ENCODE measurements at regions not wholly inside any gene's neighbourhood (a gene's known extent, or its start where the extent isn't known, plus 50 kb on each side); places are given as distances from the start of the nearest gene placed in this dataset.

DNA sequence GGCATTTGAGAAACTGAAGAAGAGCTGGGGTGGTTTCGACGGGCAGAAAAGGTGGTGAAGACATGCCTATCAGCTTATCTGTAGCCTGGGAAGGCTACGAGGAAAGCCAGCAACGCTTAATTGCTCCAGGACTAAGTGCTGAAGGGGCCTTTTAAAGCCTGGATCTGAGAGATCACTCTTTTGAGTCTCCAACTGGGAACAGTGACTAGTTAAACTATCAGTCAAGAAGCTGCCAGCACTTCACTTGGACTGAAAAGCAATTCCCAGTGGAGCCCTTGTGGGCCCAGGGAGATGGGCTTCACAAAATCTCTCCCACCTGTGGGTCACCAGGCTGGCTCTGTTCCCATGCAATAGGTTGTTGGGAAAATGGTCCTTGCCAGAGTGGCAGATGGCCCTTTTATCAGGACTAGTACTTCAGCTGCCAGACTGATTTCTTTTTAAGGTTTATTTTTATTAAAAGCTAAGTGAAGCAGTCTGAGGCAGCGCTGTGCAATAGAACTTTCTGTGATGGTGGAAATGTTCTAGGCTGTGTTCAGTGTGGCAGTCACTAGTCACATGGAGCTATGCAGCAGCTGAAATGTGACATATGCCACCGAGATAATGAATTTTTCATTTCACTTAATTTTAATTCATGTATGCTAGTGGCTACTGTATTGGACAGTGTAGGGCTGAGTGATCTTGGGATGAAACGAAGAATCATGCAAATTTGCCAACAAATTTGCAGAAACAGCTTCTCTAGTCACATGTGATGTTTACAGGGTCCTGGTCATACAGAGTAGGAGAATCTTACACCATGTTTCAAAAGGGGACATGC is 276.8 kb downstream of the PCNX1 start:
- Histone ChIP-seq H3K27me3 (ENCODE audit: low read depth, low read length) (no peaks in the 10 kb centered on the region), H3K36me3 (ENCODE audit: control insufficient read depth in 1 of 2, insufficient read depth in 2 of 2, low read length in 2 of 2) (no peaks in the 10 kb centered on the region), H3K9me3 (ENCODE audit: control insufficient read depth in 1 of 2, low read length in 2 of 2) (no peaks in the 10 kb centered on the region), H3K27ac (ENCODE audit: low read length) (no peak overlapping the region), H3K4me1 (ENCODE audit: control insufficient read depth in 1 of 2, insufficient read depth in 2 of 2, low read length in 2 of 2) (no peaks in the 10 kb centered on the region), H3K4me3 (ENCODE audit: low read depth in 1 of 2, low read length in 2 of 2) (no peak overlapping the region)

DNA sequence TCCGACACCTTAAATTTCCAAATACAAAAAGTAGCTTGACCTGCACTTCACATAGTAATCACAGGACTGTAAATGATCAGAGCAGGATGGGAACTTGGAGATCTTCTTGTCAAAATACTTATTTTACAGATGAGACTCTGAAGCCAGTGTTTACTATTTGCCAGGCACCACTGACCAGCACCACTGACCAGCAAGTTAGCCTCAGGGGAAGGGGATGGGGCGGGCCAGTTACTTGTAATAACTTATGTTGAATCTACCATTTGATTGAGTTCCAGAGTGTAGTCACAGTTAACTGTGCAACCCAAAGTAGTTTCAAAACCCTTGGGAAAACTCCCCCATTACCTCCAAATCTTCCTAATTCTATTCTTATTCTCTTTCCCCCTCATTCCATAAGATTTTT is 278.4 kb downstream of the PCNX1 start:
- Histone ChIP-seq H3K4me3 (ENCODE audit: low read depth in 1 of 2, low read length in 2 of 2) (no peak overlapping the region), H3K36me3 (ENCODE audit: control insufficient read depth in 1 of 2, insufficient read depth in 2 of 2, low read length in 2 of 2) (no peaks in the 10 kb centered on the region), H3K4me1 (ENCODE audit: control insufficient read depth in 1 of 2, insufficient read depth in 2 of 2, low read length in 2 of 2) (no peaks in the 10 kb centered on the region), H3K27me3 (ENCODE audit: low read depth, low read length) (no peaks in the 10 kb centered on the region), H3K9me3 (ENCODE audit: control insufficient read depth in 1 of 2, low read length in 2 of 2) (no peaks in the 10 kb centered on the region), H3K27ac (ENCODE audit: low read length) (no peak overlapping the region)

DNA sequence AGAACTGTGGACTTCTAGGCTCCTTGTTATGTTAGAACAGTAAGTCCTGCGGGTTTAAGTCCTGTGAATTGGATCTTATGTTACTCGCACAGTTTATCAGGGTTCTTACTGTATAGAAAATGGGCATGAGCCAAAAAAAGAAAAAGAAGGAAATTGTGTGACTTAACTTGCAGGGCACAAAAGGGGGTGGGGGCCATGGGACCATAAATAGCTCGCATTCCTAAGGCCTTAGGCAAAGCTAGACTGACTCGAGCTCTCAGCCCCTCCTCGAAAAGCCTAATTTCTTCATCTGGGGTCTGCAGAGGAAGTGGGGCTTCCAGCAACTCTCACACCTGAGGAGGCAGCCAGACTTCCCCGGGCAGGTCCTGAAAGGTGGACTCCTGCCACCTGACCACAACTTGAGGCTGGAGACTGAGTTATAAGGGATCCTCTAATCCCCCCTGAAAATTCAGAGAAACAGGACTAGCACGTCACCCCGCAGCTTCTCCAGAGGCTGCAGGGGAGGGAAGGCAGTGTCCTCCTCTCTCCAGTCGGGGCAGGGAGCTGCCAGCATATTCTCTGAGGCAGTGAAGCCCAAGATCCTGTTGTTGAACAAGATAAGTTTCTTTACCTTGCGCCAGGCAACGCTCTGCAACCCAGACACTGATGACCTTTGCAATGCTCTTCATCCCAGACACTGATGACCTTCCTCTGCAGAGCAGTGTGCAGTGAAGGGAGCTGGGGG is 280.5 kb downstream of the PCNX1 start:
- H3K27ac ChIP-seq (ENCODE audit: low read length): no peak overlapping the region

DNA sequence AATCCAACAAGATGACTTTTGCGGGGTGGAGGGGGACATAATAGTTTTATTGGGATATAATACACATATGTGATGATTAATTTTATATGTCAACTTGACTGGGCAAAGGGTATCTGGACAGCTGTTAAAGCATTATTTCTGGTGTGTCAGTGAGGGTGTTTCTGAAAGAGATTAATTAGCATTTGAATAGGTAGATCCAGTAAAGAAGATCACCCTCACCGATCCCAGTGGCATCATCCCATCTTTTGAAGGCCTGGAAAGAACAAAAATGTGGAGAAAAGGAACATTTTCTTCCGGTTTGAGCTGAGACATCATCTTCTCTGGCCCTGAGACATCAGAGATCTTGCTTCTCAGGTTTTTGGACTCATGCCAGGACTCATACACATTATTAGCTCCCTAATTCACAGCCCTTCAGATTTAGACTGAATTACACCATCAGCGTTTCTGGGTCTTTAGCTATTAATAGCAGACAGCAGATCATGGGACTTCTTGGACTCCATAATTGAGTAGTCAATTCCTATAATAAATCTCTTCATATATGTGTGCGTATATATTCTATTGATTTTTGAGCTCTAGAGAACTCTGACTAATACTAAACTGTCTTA is 283.6 kb downstream of the PCNX1 start:
- Histone ChIP-seq H3K27me3 (ENCODE audit: low read depth, low read length) (no peaks in the 10 kb centered on the region), H3K4me1 (ENCODE audit: control insufficient read depth in 1 of 2, insufficient read depth in 2 of 2, low read length in 2 of 2) (no peaks in the 10 kb centered on the region)

More for the DNA sequence above, 280.5 kb downstream of the PCNX1 start:
- H3K9me3 ChIP-seq (ENCODE audit: control insufficient read depth in 1 of 2, low read length in 2 of 2): no peaks in the 10 kb centered on the region
- no peaks in the 10 kb centered on the region for H3K4me1 ChIP-seq (ENCODE audit: control insufficient read depth in 1 of 2, insufficient read depth in 2 of 2, low read length in 2 of 2)
- H3K36me3 ChIP-seq (ENCODE audit: control insufficient read depth in 1 of 2, insufficient read depth in 2 of 2, low read length in 2 of 2): no peaks in the 10 kb centered on the region
- no peak overlapping the region for H3K4me3 ChIP-seq (ENCODE audit: low read depth in 1 of 2, low read length in 2 of 2)
- H3K27me3 ChIP-seq (ENCODE audit: low read depth, low read length): no peaks in the 10 kb centered on the region

DNA sequence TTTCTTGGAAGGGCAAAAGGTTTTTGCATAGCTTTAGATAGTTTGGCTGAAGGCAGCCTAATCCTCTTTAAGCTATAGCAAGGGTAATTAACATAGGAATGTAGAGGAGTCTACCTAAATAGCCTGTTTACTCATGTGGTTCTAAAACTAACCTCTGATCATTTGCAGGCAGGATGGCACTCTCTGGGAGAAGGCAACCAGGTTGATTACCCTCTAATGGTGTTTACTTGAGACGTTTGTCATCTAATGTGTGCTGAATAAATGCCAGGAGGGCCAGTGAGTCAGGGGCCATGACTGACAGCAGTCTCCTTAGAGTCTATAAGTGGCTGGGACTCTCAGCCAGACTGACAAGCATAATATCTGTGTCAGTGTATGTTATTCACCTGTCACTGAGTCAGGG is 286.4 kb downstream of the PCNX1 start:
- Histone ChIP-seq H3K9me3 (ENCODE audit: control insufficient read depth in 1 of 2, low read length in 2 of 2) (no peaks in the 10 kb centered on the region), H3K4me1 (ENCODE audit: control insufficient read depth in 1 of 2, insufficient read depth in 2 of 2, low read length in 2 of 2) (no peaks in the 10 kb centered on the region), H3K27ac (ENCODE audit: low read length) (no peak overlapping the region), H3K27me3 (ENCODE audit: low read depth, low read length) (no peaks in the 10 kb centered on the region), H3K4me3 (ENCODE audit: low read depth in 1 of 2, low read length in 2 of 2) (no peak overlapping the region), H3K36me3 (ENCODE audit: control insufficient read depth in 1 of 2, insufficient read depth in 2 of 2, low read length in 2 of 2) (no peaks in the 10 kb centered on the region)

More for the DNA sequence above, 283.6 kb downstream of the PCNX1 start:
- no peak overlapping the region for H3K27ac ChIP-seq (ENCODE audit: low read length)
- no peaks in the 10 kb centered on the region for H3K9me3 ChIP-seq (ENCODE audit: control insufficient read depth in 1 of 2, low read length in 2 of 2)
- no peaks in the 10 kb centered on the region for H3K36me3 ChIP-seq (ENCODE audit: control insufficient read depth in 1 of 2, insufficient read depth in 2 of 2, low read length in 2 of 2)
- H3K4me3 ChIP-seq (ENCODE audit: low read depth in 1 of 2, low read length in 2 of 2): no peak overlapping the region

DNA sequence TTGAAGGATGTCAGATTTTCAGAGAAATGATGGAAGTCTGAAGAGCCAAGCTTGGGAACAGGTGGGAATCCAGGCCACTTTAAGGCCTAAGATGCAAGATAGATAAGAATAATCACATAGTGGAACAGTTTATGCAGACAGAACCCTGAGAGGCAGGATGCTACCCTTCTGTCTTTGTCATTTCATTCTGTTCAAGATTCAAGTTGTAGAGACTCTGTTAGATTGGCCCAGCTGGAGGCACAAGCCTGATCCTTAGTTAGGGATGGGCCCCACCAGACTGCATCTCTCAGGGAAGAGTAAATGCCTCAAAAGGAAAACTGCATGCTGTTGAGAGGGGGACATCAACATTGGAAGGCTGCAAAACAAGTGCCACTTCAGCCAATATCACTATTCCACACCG is 287.0 kb downstream of the PCNX1 start:
- H3K27me3 ChIP-seq (ENCODE audit: low read depth, low read length): no peaks in the 10 kb centered on the region
- H3K4me1 ChIP-seq (ENCODE audit: control insufficient read depth in 1 of 2, insufficient read depth in 2 of 2, low read length in 2 of 2): no peaks in the 10 kb centered on the region
- H3K9me3 ChIP-seq (ENCODE audit: control insufficient read depth in 1 of 2, low read length in 2 of 2): no peaks in the 10 kb centered on the region
- no peaks in the 10 kb centered on the region for H3K36me3 ChIP-seq (ENCODE audit: control insufficient read depth in 1 of 2, insufficient read depth in 2 of 2, low read length in 2 of 2)
- H3K27ac ChIP-seq (ENCODE audit: low read length): no peak overlapping the region
- no peak overlapping the region for H3K4me3 ChIP-seq (ENCODE audit: low read depth in 1 of 2, low read length in 2 of 2)

DNA sequence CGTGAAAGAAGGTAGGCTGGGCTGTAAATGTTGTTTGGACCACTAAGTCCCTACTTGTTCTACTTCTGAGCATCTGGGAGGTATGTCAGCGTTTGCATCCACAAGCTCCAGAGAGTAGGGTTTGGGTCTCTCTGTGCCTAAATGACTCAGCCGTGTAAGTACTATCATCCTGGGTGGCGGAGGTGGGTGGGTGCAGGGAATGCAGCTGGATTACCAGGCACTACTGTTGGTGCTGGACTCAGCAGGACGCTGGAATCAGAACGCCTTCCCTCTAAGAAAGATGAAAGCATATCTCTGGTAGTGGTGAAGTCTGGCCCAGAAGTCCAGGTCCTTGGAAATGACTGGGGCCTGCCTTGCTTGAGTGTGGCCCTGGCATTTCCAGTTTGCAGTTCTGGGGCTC is 289.7 kb downstream of the PCNX1 start:
- no peak overlapping the region for H3K4me3 ChIP-seq (ENCODE audit: low read depth in 1 of 2, low read length in 2 of 2)
- no peaks in the 10 kb centered on the region for H3K4me1 ChIP-seq (ENCODE audit: control insufficient read depth in 1 of 2, insufficient read depth in 2 of 2, low read length in 2 of 2)
- H3K9me3 ChIP-seq (ENCODE audit: control insufficient read depth in 1 of 2, low read length in 2 of 2): no peaks in the 10 kb centered on the region
- no peaks in the 10 kb centered on the region for H3K27me3 ChIP-seq (ENCODE audit: low read depth, low read length)
- H3K27ac ChIP-seq (ENCODE audit: low read length): no peak overlapping the region
- H3K36me3 ChIP-seq (ENCODE audit: control insufficient read depth in 1 of 2, insufficient read depth in 2 of 2, low read length in 2 of 2): no peaks in the 10 kb centered on the region

DNA sequence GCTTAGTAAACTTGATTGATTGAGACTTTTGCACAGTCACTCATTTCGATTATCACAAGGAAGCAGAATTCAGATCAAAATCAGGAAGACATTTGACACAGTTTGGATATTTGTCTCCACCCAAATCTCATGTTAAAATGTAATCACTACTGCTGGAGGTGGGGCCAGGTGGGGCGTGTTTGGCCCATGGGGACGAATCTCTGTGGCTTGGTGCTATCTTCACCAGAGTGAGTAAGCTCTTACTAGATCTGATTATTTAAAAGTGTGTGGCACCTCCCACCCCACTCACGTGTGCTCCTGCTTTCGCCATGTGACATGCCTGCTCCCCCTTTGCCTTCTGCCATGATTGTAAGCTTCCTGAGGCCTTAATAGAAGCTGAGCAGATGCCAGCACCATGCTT is 291.4 kb downstream of the PCNX1 start:
- H3K9me3 ChIP-seq (ENCODE audit: control insufficient read depth in 1 of 2, low read length in 2 of 2): no peaks in the 10 kb centered on the region

DNA sequence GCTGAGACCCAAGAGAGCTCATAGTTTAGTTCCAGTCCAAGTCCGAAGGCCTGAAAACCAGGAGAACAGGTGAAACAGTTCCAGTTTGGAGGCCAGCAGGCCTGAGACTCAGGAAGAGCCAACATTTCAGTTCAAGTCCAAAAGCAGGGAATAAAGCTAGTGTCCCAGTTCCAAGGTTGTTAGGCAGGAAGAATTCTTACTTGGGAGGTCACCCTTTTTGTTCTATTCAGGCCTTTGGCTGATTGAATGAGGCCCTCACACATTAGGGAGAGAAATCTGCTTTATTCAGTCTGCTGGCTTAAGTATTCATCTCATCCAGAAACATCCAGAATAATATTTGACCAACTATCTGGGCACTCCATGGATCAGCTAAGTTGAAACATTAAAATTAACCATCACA is 294.6 kb downstream of the PCNX1 start:
- no peaks in the 10 kb centered on the region for H3K36me3 ChIP-seq (ENCODE audit: control insufficient read depth in 1 of 2, insufficient read depth in 2 of 2, low read length in 2 of 2)
- H3K9me3 ChIP-seq (ENCODE audit: control insufficient read depth in 1 of 2, low read length in 2 of 2): no peaks in the 10 kb centered on the region
- H3K4me3 ChIP-seq (ENCODE audit: low read depth in 1 of 2, low read length in 2 of 2): no peak overlapping the region

More for the DNA sequence above, 291.4 kb downstream of the PCNX1 start:
- Histone ChIP-seq H3K36me3 (ENCODE audit: control insufficient read depth in 1 of 2, insufficient read depth in 2 of 2, low read length in 2 of 2) (no peaks in the 10 kb centered on the region), H3K4me1 (ENCODE audit: control insufficient read depth in 1 of 2, insufficient read depth in 2 of 2, low read length in 2 of 2) (no peaks in the 10 kb centered on the region), H3K27me3 (ENCODE audit: low read depth, low read length) (no peaks in the 10 kb centered on the region), H3K4me3 (ENCODE audit: low read depth in 1 of 2, low read length in 2 of 2) (no peak overlapping the region), H3K27ac (ENCODE audit: low read length) (no peak overlapping the region)

DNA sequence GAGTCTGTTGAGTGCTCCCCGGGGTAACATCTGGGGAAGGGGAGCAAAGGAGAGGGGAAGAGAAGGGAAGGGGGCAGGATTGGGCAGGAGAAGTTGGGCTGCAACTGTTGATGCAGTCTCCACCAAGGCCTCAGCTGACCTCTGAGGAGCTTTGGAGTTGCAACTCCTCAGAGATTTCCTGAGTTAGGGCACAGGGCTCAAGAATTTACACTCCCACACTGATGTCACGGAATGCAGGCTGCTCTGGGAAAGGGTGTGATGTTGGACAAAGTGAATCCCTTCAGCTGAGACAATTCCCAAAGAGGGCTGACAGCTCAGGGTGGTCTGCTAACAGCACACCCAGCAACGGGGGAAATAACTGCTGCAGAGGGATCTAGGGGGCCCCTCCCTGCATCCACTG is 295.6 kb downstream of the PCNX1 start:
- Histone ChIP-seq H3K9me3 (ENCODE audit: control insufficient read depth in 1 of 2, low read length in 2 of 2) (no peaks in the 10 kb centered on the region), H3K27ac (ENCODE audit: low read length) (no peak overlapping the region), H3K4me1 (ENCODE audit: control insufficient read depth in 1 of 2, insufficient read depth in 2 of 2, low read length in 2 of 2) (no peaks in the 10 kb centered on the region), H3K27me3 (ENCODE audit: low read depth, low read length) (no peaks in the 10 kb centered on the region), H3K36me3 (ENCODE audit: control insufficient read depth in 1 of 2, insufficient read depth in 2 of 2, low read length in 2 of 2) (no peaks in the 10 kb centered on the region), H3K4me3 (ENCODE audit: low read depth in 1 of 2, low read length in 2 of 2) (no peak overlapping the region)

More for the DNA sequence above, 294.6 kb downstream of the PCNX1 start:
- no peak overlapping the region for H3K27ac ChIP-seq (ENCODE audit: low read length)
- H3K27me3 ChIP-seq (ENCODE audit: low read depth, low read length): no peaks in the 10 kb centered on the region
- H3K4me1 ChIP-seq (ENCODE audit: control insufficient read depth in 1 of 2, insufficient read depth in 2 of 2, low read length in 2 of 2): no peaks in the 10 kb centered on the region

DNA sequence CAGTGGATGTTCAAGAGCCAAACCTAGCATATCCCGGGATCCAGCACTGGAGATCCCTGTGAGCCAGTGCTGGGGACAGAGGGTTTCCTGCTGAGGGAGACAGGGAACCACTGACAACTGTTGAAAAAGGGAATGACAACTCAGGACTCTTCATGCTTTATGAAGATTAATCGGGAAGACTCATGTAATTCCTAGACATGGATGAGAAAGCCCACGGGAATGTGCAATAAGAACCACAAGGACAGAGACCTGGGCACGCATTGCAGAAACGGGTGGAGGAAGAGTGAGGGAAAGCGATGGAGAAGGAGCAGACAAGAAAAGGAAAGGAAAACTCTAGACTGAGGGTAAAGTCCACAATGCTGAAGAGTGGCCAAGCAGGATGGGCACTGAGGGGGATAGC is 296.0 kb downstream of the PCNX1 start:
- Histone ChIP-seq H3K4me1 (ENCODE audit: control insufficient read depth in 1 of 2, insufficient read depth in 2 of 2, low read length in 2 of 2) (no peaks in the 10 kb centered on the region), H3K27ac (ENCODE audit: low read length) (no peak overlapping the region), H3K9me3 (ENCODE audit: control insufficient read depth in 1 of 2, low read length in 2 of 2) (no peaks in the 10 kb centered on the region), H3K36me3 (ENCODE audit: control insufficient read depth in 1 of 2, insufficient read depth in 2 of 2, low read length in 2 of 2) (no peaks in the 10 kb centered on the region), H3K27me3 (ENCODE audit: low read depth, low read length) (no peaks in the 10 kb centered on the region), H3K4me3 (ENCODE audit: low read depth in 1 of 2, low read length in 2 of 2) (no peak overlapping the region)
